GM13977 (cell line): ENCODE measurements at regions not wholly inside any gene's neighbourhood (a gene's known extent, or its start where the extent isn't known, plus 50 kb on each side); places are given as distances from the start of the nearest gene placed in this dataset.

ENCODE experiments used
- DNase-seq: peaks from one replicate; pipeline ENCODE4 v3.0.0; 2012; ENCODE audit warnings: low spot score
- CTCF ChIP-seq: IDR thresholded peaks from 2 replicates; pipeline ENCODE4 v1.5.1; 2012; ENCODE audit warnings: mild to moderate bottlenecking, control low read depth; ENCODE audit not compliant: insufficient read depth; ENCODE audit errors: extremely low read depth, missing control alignments
- in situ Hi-C: fragments of 300-500 bp; cut with MboI; formaldehyde crosslinking; loops from one replicate; pipeline ENCODE4 v1.12.0; 2022; ENCODE audit warnings: low sequenced_read_pairs, low pct_unique_long_range_greater_than_20kb, mixed read lengths, inconsistent platforms; ENCODE audit not compliant: unreplicated experiment

DNA sequence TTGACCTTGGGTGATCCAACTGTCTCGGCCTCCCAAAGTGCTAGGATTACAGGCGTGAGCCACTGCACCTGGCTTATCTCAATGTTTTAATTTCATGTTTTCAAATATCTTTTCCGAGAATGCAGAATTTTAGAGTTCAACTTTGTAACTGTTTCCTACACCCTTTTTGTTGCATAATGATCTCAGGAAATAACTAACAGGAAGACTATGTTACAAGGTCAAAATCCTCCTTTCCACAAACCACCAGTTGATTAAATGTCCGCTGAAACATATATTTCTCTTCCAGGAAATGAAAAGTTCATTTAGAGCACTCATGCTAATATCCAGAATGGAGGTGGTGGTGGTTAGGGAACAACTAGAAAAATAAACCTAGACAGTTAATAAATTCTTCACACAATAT, 377.8 kb downstream of the PPP4R3C start:
- no peak for TF ChIP-seq CTCF
- no peak for DNase-seq
- in situ Hi-C loops = no loop called here

- DNase-seq = no peak
- TF ChIP-seq CTCF = no peak
- in situ Hi-C loops = no loop called here
Observed at GRCh38 chrX:27078371-27078770, 384.8 kb downstream of the PPP4R3C start.

- in situ Hi-C loops = no loop called here
Observed at GRCh38 chrX:27057883-27058282, 405.3 kb downstream of the PPP4R3C start.

GRCh38 chrX:27039332-27039731, 423.8 kb downstream of the PPP4R3C start:
- in situ Hi-C loops = no loop called here
- TF ChIP-seq CTCF = no peak
- DNase-seq = no peak

More at GRCh38 chrX:27057883-27058282, 405.3 kb downstream of the PPP4R3C start:
- TF ChIP-seq CTCF = no peak
- DNase-seq = no peak

DNA sequence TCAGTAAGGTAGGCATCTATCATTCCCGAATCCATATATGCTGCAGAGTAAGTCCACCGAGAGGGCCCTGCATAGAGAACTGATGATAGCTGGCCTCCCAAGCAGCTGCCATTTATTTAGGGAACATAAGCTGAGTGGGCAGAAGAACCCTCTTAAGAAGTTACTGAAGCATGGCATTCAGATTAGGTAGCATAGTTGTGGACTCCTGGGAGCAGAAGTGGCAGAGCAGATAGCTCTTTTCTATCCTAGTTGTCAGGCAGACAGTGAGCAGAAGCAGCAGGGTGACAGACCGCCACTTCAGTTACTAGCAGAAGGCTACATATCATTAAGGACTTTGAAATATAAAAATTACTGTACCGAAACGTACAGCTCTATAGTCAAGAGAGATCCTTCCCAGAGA, 454.7 kb downstream of the PPP4R3C start:
- TF ChIP-seq CTCF = no peak
- DNase-seq = no peak
- in situ Hi-C loops = no loop called here

- no peak for DNase-seq
- in situ Hi-C loops = no loop called here
- TF ChIP-seq CTCF = no peak
Observed at GRCh38 chrX:26999634-27000033, 463.5 kb downstream of the PPP4R3C start.

DNA sequence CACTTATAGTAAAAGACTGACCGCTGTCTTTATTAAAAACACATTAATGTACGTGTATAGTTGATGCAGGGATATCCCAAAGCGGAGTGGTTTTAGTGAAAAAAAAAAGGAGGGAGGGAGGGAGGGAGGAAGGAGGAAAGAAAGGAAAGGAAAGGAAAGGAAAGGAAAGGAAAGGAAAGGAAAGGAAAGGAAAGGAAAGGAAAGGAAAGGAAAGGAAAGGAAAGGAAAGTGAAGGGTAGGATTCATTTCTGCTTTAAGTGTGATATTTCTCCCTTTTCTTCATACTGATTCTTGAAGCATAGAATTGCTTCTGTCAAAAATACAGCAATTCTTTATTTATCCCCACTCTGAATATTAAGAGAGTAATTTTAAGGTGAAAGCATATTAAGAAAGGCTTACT, 504.9 kb downstream of the PPP4R3C start:
- DNase-seq = no peak
- in situ Hi-C loops = no loop called here
- TF ChIP-seq CTCF = no peak
